GM19438 (cell line): ENCODE measurements at regions not wholly inside any gene's neighbourhood (a gene's known extent, or its start where the extent isn't known, plus 50 kb on each side); places are given as distances from the start of the nearest gene placed in this dataset.

Experiments used
- ATAC-seq: cut with Tn5 transposase; IDR thresholded peaks from one replicate; pipeline ENCODE4 v1.9.1; 2021; ENCODE audit warnings: low read depth; ENCODE audit not compliant: unreplicated experiment

DNA sequence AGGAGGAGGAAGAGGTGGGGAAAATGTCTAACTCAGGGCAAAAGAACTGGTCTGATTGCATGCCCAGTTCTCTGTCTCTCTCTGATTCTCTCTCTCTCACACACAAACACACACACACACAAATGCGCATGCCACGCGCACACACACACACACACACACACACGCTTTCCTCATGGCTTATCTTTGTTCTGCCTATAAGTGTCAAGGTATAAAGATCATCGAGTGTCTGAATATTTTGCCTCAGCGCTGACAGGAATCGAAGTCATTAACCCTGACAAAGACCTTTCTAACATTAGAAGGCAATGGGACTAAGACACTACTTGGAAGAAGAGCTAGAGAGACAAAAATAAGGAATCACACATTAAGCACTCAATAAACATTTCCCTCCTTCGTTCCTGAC is 497.1 kb upstream of the KLHL29 start:
- ATAC-seq, result no peak

DNA sequence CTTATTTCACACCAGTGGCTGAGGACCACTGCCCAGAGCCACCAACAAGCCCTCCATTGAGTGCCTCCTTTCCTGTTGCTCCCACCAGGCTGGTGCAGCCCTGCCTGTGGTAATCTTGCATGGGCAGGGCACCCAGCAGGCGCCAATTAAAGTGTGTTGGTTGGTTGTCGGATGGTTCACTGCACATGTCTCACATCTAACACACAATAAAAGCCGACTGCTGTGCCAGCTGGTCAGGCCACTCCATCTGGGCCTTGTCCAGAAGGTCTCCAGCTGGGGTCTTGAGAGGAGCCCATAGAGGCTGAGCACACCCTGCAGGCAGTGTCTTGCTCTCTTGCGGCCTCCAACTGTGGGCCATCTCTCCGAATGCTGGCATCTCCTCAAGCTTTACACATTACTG is 494.8 kb upstream of the KLHL29 start:
- no peak for ATAC-seq

GRCh38 chr2:22893761-22894517 is 491.0 kb upstream of the KLHL29 start:
- no peak for ATAC-seq

DNA sequence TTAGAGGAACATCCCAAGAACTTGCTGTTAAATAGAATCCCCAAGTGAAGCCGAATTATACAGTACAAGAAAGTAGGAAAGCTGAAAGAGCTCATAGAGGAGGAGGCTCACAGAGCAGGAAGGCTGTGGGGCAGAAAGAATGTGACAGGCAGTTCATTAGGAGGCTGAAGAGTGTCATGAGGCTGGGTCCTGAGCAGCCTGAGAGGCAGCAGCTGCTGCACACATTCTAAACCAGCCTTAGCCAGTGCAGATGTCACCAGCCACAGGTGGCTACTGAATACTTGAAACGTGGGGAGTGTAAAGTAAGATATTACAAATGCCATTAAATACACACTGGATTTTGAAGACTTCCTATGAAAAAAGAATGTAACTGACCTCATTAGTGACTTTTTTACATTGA is 490.2 kb upstream of the KLHL29 start:
- no peak for ATAC-seq

DNA sequence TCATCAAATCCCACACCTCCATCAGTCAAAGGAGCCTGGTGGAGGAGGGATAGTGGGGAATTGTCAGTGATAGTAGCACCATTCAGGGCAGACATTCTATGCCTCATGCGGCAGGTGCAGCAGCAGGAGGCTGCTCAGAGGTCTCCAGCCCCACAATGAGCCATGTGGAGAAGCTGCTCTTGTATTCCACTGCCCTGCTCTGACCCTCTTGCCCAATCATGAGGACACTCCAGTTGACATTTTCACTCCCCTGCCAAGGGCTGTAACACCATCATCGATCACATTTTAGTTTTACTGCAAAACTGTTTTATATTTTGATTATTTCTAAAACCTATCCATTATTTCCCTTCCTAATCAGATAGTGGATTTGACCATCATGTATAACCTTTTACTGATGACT is 487.6 kb upstream of the KLHL29 start:
- no peak for ATAC-seq

GRCh38 chr2:22900674-22901073 is 484.3 kb upstream of the KLHL29 start:
- no peak for ATAC-seq

GRCh38 chr2:22901471-22902179 is 483.4 kb upstream of the KLHL29 start:
- ATAC-seq, result no peak

GRCh38 chr2:22902180-22902550 is 482.8 kb upstream of the KLHL29 start:
- no peak for ATAC-seq

- ATAC-seq, result no peak
Observed at GRCh38 chr2:22902662-22903165, 482.3 kb upstream of the KLHL29 start.

- no peak for ATAC-seq
Observed at GRCh38 chr2:22903616-22904015, 481.4 kb upstream of the KLHL29 start.

GRCh38 chr2:22904126-22904684 is 480.8 kb upstream of the KLHL29 start:
- ATAC-seq, result no peak

GRCh38 chr2:22907330-22907729 is 477.6 kb upstream of the KLHL29 start:
- ATAC-seq, result no peak

- no peak for ATAC-seq
Observed at GRCh38 chr2:22912398-22912797, 472.6 kb upstream of the KLHL29 start.

GRCh38 chr2:22929998-22930397 is 455.0 kb upstream of the KLHL29 start:
- ATAC-seq, result no peak

DNA sequence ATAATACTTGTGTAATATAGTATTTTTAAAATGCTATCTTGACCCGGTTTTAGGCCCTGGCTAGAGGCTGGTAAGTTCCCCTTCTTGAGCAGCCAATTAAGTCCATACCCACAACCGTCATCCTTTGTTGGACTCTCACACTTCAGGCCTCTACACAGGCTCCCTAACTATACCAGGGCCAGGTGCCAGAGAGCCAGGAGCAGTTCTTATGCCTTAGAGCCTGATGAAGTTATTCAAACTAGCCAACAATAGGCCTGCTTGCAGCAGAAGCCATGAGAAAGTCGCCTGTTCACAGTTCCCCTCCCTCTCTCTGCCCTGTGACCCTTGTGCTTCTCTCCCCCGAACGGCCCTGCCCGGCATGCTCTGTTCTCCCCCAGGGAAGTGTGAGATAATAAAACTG is 454.2 kb upstream of the KLHL29 start:
- no peak for ATAC-seq

GRCh38 chr2:22932288-22932687 is 452.7 kb upstream of the KLHL29 start:
- no peak for ATAC-seq

DNA sequence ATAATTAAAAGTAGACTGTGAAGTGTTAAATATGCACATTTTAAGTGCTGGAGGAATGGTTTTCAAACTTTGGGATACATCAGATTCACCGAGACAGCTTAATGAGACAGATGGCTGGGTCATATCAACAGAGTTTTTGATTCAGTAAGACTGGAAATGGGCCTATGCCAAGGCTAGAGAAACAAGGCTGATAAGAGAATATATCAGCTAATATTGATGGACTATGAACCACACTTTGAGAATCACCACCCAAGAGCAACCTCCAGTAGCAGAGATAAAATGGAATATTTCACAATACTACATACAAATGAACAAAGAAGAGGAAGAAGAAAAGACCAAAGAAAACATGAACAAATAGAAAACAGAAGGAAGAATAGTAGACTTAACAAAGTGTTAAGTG is 450.2 kb upstream of the KLHL29 start:
- no peak for ATAC-seq

GRCh38 chr2:22942441-22942840 is 442.5 kb upstream of the KLHL29 start:
- ATAC-seq, result no peak

GRCh38 chr2:22944143-22944542 is 440.8 kb upstream of the KLHL29 start:
- ATAC-seq, result no peak

DNA sequence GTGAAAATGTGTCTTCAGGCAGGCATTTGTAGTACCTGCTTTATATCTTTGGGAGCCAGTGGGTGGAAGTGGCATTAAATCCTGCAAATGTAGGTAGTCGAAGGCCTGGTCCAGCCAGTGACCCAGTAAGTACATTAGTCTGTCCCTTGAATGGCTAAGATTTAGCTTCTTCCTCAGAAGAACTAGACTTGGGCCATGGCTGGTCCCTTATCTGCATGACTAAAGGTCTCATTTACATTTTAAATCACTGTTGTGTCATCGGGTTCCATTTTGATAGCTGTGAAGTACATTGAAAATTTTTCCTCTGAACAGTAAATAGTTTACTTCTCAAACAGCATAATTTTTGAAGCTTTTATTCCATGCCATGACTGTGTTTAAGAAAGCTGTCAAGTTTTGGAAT is 438.4 kb upstream of the KLHL29 start:
- ATAC-seq, result no peak

- ATAC-seq, result no peak
Observed at GRCh38 chr2:22947741-22948140, 437.2 kb upstream of the KLHL29 start.

GRCh38 chr2:22950431-22950830 is 434.5 kb upstream of the KLHL29 start:
- no peak for ATAC-seq
